Gastroesophageal sphincter (tissue), 3 donors: ENCODE measurements at regions not wholly inside any gene's neighbourhood (a gene's known extent, or its start where the extent isn't known, plus 50 kb on each side); places are given as distances from the start of the nearest gene placed in this dataset.

Source experiments
- CTCF ChIP-seq, 4 experiments: fragments of 200-600 bp in 2 of 4; fragments of 450-650 bp in 2 of 4; sonication (generic) in 1 of 4; IDR thresholded peaks; one replicate each; pipeline ENCODE4 v1.5.1; 2017 to 2019; ENCODE audit warnings: antibody characterized with exemption in 4 of 4, mild to moderate bottlenecking in 2 of 4, moderate library complexity in 2 of 4
- EP300 ChIP-seq: sonication (generic); formaldehyde crosslinking; IDR thresholded peaks from one replicate; pipeline ENCODE4 v1.6.1; 2017; ENCODE audit warnings: antibody characterized with exemption, mild to moderate bottlenecking

- TF ChIP-seq CTCF (IDR thresholded peaks at IDR 0.05) = no peak
- TF ChIP-seq EP300 = no peak
Measured at GRCh38 chr13:54301085-54301484, 1272.5 kb downstream of the OLFM4 start.
